ENCODE measurements at regions not wholly inside any gene's neighbourhood (a gene's known extent, or its start where the extent isn't known, plus 50 kb on each side); places are given as distances from the start of the nearest gene placed in this dataset.

DNA sequence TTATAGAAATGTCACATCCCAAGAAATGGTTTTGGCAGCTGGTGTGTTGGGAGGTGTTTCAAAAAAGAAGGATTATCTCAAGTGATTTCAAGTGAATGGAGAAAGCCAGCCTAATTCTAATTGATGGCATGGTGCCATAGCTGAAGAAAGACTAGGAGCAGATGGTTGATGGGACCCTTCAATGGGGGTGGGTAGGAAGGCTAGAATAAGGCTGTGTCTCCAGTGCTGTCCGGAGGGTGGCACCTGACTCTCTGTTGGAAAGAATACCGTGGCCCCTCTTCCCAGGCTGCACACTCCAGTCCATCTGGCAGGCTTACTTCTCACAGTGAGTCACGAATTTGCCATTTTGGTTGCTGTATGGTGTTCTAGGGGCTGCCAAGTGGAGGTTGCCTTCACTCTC is 51.0 kb upstream of the GPR12 start:
- TF ChIP-seq, protein P1, sequence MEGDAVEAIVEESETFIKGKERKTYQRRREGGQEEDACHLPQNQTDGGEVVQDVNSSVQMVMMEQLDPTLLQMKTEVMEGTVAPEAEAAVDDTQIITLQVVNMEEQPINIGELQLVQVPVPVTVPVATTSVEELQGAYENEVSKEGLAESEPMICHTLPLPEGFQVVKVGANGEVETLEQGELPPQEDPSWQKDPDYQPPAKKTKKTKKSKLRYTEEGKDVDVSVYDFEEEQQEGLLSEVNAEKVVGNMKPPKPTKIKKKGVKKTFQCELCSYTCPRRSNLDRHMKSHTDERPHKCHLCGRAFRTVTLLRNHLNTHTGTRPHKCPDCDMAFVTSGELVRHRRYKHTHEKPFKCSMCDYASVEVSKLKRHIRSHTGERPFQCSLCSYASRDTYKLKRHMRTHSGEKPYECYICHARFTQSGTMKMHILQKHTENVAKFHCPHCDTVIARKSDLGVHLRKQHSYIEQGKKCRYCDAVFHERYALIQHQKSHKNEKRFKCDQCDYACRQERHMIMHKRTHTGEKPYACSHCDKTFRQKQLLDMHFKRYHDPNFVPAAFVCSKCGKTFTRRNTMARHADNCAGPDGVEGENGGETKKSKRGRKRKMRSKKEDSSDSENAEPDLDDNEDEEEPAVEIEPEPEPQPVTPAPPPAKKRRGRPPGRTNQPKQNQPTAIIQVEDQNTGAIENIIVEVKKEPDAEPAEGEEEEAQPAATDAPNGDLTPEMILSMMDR (IDR thresholded peaks at IDR 0.05; ENCODE audit: low read depth, low read length) = no peak
- no peak for TF ChIP-seq POLR2A (IDR thresholded peaks at IDR 0.05; ENCODE audit: extremely low read depth, insufficient read length)
- TF ChIP-seq, protein P2, sequence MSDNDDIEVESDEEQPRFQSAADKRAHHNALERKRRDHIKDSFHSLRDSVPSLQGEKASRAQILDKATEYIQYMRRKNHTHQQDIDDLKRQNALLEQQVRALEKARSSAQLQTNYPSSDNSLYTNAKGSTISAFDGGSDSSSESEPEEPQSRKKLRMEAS (IDR thresholded peaks at IDR 0.05; ENCODE audit: low read depth, low read length) = no peak
